Germinal center (tissue), 1 donor: ENCODE measurements at regions not wholly inside any gene's neighbourhood (a gene's known extent, or its start where the extent isn't known, plus 50 kb on each side); places are given as distances from the start of the nearest gene placed in this dataset.

Experiments
- DNase-seq: peaks from one replicate; pipeline ENCODE4 v3.0.0; 2012; ENCODE audit warnings: mixed read lengths, low spot score

- no peak for DNase-seq
These were observed 490.5 kb upstream of the ANKRD30A start for GRCh38 chr10:36634916-36635315.

GRCh38 chr10:36630267-36630666 is 495.1 kb upstream of the ANKRD30A start:
- no peak for DNase-seq

GRCh38 chr10:36629476-36629875 is 495.9 kb upstream of the ANKRD30A start:
- no peak for DNase-seq

GRCh38 chr10:36624551-36625100 is 500.8 kb upstream of the ANKRD30A start:
- no peak for DNase-seq

- DNase-seq = no peak
These were observed 504.1 kb upstream of the ANKRD30A start for GRCh38 chr10:36621346-36621745.

GRCh38 chr10:36612436-36612835 is 513.0 kb upstream of the ANKRD30A start:
- no peak for DNase-seq

GRCh38 chr10:36608866-36609265 is 516.5 kb upstream of the ANKRD30A start:
- DNase-seq = no peak

- no peak for DNase-seq
These were observed 517.1 kb upstream of the ANKRD30A start for GRCh38 chr10:36608251-36608650.

- no peak for DNase-seq
These were observed 519.1 kb upstream of the ANKRD30A start for GRCh38 chr10:36606234-36606839.

- DNase-seq = no peak
These were observed 521.1 kb upstream of the ANKRD30A start for GRCh38 chr10:36604316-36604715.

GRCh38 chr10:36603688-36604087 is 521.7 kb upstream of the ANKRD30A start:
- no peak for DNase-seq

- DNase-seq = no peak
These were observed 523.0 kb upstream of the ANKRD30A start for GRCh38 chr10:36602374-36602773.

GRCh38 chr10:36597756-36598320 is 527.6 kb upstream of the ANKRD30A start:
- DNase-seq = no peak

GRCh38 chr10:36592964-36593363 is 532.4 kb upstream of the ANKRD30A start:
- DNase-seq = no peak

GRCh38 chr10:36591436-36591835 is 534.0 kb upstream of the ANKRD30A start:
- DNase-seq = no peak

GRCh38 chr10:36583690-36584089 is 541.7 kb upstream of the ANKRD30A start:
- no peak for DNase-seq

- DNase-seq = no peak
These were observed 544.2 kb upstream of the ANKRD30A start for GRCh38 chr10:36581237-36581636.

GRCh38 chr10:36578306-36578705 is 547.1 kb upstream of the ANKRD30A start:
- no peak for DNase-seq

GRCh38 chr10:36577126-36577525 is 548.3 kb upstream of the ANKRD30A start:
- no peak for DNase-seq

- no peak for DNase-seq
These were observed 551.2 kb upstream of the ANKRD30A start for GRCh38 chr10:36574207-36574606.

GRCh38 chr10:36573246-36573645 is 552.2 kb upstream of the ANKRD30A start:
- DNase-seq = no peak

- no peak for DNase-seq
These were observed 561.0 kb upstream of the ANKRD30A start for GRCh38 chr10:36564433-36564832.

GRCh38 chr10:36559412-36560400 is 565.7 kb upstream of the ANKRD30A start:
- DNase-seq = no peak
